DMS 273 (cell line): ENCODE measurements at regions not wholly inside any gene's neighbourhood (a gene's known extent, or its start where the extent isn't known, plus 50 kb on each side); places are given as distances from the start of the nearest gene placed in this dataset.

ENCODE experiments used
- DNase-seq: peaks from one replicate; lab custom pipeline; 2025; ENCODE audit not compliant: unreplicated experiment; lab: John Stamatoyannopoulos, UW

DNA sequence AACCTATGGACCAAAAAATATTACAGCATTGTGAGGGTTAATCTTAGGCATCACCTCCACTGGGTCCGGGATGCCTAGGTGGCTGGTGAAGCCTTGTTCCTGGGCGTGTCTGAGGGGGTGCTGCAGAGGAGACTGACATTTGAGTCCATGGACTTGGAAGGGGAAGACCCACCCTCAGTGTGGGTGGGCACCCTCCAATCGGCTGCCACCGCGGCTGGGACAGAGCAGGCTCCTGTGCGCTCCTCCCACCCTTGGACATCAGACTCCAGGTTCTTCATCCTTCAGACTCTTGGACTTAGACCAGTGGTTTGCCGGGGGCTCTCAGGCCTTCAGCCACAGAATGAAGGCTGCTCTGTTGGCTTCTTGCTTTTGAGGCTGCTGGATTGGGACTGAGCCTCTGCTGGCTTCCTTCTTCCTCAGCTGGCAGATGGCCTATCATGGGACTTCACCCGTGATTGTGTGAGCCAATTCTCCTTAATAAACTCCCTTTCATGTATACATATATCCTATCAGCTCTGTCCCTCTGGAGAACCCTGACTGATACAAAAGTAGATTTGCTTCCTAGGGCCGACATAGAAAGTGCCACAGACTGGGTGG lies 113.1 kb downstream of the TTLL2 start:
- no peak for DNase-seq

DNA sequence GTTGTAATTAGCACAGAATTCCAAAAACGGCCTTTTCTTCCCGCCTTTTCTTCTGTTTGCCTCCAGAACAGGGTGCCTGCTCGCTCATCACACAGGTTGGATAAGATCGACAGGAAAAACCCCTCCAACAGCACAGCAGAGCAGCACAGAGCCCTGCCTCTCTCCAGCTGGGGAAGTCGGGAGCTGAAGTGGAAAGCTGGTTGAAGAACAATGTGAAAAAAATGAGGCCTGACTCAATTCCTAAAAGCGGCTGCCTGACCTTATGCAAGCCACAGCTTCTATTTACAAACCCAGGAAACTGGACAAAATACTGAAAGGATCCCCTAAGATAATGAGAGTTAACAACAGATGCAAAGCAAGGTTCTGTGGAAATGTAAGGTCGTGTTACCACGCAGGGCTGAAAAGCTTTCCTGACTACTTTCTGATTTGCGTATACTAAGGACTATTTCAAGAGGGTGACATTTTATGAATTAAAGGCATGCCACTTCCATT lies 116.9 kb downstream of the TTLL2 start:
- DNase-seq: no peak

DNA sequence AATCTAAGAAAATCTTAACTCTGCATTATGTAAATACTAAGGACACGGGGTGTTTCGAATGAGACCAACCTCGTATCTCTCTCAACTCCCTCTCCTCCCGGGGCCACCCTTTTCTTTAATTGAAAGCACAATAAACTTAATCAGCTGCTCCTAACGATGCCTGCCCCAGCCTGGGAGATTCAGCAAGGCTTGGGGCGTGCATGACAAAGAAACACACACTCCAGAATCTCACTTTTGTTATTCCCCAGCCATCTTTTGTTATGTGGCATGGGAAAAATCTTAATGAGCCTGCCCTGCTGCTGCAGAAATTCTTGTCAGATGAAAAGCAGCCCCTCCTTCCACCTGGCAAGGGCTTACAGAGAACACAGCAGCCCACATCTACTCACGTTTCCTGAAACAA lies 117.4 kb downstream of the TTLL2 start:
- DNase-seq: peak; percentile 36

DNA sequence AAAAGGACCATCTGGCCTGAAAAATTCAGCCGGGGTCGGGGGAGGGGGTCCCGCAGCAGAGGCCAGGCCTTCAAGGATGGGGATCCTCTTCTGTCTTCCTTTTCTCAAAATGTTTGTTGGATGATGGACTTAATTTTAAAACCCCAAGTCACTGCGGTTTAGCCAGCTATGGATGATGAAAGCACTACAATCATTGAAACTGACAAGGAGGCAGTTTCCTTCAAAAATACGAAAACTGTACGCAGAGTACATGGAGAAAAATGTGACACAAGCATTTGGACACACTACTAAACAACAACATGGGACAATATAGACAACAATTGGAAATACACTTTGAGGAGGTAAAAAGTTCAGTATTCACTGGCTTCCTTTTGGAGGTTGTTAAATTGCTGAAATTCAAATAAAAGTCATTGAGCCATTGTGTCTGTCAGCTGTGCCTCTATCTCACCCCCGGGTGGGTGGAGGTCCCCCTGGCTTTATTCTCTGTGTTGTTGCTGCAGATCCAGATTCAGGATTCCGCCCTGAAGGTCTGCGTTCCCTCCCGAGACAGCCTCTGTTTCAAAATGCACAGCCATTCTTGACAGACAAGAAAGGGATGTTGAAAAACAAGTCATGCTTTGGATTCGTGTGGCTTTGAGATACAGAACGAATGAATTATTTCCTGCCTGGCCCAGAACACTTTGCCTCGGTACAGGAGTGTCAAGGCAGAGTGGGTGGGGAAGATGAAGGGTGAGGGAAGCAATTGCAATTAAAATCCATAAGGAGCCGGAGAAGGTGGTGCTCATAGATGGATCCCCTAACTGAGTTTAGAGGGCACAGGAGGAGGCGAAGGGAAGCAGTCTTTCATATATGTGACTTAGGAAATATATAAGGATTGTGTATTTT lies 118.2 kb downstream of the TTLL2 start:
- no peak for DNase-seq

DNA sequence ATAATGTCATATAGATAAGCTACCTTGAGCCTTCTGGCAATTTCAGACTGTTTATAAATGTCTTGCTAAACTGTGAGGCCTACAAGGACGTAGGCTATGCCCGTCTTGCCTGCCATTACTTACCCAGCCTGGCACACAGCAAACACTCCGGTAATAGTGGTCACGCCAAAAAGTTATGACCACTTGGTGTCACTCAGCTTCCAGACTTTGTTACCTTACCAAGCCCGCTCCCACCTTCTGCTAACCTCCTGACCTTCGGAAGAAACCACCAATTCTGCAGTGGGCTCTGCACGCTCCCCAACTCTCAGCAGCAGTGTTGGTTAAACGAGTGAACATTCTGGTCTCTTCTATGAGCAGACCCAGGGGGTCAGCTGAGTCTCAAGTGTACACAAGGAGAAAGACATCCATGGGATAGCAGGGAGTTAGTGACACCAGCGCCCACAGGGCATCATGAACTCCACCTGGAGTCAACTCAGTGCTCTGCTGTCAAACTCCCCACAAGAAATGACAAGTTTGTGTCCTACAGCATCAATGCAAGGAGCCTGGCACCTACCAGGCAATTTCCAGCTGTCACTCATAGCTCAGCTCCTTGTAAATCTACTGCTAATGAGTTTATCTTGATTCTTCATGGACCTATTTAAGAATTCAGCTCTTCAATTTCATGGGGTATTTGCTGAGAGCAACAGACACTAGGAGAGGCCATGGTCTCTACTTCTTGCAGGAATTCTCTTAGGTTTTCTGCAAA lies 119.9 kb downstream of the TTLL2 start:
- no peak for DNase-seq

DNA sequence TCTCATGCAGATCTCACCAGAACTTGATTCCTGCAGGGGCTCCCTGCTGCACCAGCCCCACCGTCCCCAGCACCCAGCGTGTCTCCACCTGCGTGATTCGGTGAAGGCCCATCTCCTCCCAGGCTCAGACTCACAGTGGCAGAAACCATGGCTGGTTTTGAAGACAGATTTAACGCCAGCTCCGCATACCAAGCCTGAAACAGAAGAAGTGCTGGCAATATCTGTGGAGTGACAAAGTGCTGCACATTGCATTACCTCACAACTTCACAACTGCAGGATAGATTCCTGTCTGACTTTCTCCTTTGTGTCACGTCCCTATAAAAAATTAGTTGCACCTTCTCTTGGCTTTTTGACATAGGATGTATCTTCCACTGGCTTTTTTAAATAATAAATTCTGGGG lies 120.7 kb downstream of the TTLL2 start:
- DNase-seq: no peak

DNA sequence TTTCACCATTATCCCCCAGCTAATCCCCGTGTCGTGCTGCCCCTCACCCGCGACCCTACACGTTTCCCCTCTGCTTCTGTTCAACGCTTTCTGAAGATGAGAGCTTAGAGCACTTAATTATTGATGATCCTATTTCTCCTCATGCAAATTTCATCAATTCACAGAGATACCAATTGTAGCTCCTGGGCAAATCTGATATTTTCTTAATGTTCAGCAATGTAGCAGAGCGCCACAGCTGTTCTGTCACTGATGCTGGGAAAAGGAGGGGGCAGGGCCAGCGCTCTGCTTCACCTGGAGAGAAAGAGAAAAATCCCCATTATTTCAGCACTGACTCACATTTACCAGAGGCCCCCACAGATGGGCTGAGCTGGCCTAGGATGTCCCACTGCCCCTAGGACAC lies 121.2 kb downstream of the TTLL2 start:
- DNase-seq: no peak

DNA sequence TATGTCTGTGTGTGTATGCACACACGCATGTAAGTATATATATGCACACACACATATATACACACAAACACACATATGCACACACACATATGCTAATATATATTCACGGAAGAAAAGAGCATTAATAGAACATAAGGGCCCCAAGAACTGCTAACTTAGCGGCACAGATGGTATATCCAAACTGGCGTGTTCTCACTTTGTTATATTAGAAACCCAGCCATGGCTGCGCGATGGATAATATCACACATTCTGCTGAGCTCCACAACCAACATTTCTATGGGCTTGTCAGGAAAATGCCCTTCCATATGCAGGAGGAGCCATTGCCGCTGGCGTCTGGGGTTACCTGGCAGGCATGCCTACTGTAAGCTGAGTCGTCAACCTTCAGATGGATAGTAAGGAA lies 122.1 kb downstream of the TTLL2 start:
- DNase-seq: no peak

DNA sequence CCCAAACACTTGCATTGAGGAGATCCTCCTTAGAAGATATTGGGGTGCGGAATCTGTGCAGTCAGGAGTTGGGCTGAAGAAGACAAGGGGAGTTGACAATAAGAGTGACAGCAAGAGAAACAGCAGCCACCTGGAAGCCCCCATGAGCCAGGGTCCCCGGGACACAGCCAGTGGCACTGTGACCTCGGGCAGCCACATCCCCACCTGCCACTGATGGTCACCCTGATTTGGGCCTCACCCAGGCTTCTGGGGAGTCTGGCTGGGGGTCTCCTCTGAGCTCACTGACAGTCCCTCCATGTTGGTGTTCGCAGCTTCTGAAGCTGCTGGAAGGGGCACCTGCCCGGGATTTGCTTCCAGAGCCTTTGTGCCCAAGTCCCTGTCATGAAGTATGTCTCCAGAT lies 123.5 kb downstream of the TTLL2 start:
- no peak for DNase-seq

DNA sequence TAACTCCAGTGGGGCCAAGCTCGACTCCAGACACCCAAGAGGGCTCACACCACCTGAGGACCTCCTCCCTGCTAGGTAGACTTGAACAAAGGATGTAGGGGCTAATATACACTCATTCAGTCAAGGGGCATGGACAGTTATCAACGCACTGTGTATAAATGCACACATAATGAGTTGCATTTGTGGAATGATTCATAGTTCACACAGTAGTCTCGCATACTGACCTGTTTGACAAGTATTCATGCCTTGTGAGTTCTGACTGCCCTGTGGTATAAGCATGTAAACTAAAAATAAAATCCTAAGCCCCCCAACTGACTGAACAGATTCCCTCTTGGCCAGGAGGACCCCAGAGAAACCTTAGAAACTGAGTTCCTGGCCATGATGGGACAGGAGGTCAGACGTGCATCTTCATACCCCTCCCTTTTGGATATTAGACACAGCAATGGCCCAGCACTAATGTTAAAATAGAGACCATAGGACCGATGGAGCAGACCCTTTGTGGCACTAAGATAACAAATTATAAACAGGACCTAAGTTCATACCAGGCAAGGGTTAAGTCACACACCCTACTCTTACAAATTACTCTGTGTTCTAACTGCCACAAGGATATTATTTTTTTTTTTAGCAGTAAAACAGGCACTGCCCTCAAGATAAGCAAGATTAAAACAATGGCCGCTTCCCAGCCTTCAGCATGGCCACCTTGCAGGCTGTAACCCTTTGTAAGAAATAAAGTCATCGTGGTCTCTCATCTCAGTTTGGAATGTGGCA lies 124.4 kb downstream of the TTLL2 start:
- DNase-seq: no peak

DNA sequence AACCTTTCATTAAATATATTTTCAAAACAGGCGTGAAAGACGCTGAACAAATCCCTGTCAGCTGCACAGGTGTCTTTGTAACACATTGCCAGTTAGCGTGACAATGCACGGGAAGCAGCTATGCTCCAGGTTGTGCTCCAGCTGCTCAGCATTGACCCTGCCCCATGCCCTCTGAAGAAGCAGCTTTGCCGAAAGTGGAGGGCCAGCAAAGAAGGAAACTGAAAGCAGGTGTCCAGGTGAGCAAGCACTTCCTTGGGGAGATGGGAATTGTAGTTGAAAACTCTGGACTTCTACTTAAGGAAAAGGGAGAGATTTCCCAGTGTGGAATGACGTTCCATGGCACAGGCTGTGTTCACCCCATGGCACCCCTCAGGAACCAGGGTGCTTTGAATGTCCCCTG lies 125.7 kb downstream of the TTLL2 start:
- no peak for DNase-seq

DNA sequence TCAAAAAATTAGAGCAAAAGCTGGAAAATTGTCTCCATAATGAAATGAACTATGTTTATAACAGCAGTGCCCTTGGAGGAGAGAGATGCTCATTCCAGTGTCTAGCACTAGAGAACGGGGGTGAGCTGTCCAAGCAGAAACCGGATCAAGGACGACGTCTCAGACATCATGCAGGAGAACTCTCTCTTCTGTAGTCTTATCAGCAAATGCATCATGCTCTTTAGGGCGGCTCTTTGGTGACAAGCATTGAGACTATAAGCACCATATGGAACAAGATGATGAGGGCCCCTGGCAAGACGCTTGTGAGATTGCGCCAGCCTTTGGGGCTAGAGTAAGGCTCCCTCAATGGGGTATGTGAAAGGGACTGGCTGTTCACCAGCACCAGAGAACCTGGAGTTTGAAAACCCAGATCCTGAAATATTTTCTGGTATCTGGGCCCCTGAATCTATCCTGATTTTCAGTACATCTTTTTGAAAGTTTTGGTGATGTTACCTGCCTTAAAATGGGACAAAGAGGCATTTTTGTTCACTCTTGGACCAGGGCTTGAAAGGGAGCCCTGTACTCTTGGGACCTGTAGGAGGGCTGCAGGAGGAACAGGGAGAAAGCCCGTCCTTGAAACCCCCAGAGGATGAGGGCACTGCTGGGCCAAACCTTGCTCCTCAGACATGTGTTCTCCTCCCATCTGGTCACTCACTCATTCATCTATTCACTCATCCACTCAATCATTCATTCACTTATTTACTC lies 127.6 kb downstream of the TTLL2 start:
- peak; percentile 14 for DNase-seq

DNA sequence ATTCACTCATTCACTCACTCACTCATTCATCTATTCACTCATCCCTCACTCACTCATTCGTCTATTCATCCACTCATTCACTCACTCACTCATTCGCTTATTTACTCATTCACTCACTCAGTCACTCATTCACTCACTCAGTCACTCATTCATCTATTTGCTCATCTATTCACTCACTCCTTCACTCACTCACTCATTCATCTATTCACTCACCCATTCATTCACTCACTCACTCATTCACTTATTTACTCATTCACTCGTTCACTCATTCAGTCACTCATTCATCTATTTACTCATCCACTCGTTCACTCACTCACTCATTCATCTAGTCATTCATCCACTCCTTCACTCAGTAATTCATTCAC lies 128.2 kb downstream of the TTLL2 start:
- DNase-seq: no peak

DNA sequence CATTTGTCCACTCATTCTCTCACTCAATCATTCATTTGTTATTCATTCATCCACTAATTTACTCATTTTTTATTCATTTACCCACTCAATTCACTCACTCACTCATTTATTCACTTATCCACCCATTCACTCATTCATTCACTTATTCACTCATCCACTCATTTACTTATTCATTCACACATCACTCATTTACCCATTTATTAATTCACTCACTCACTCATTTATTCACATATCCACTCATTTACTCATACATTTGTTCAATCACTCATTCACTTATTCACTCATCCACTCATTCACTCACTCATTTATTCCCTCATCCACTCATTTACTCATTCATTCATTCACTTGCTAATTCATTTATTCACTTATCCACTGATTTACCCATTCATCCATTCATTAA lies 129.1 kb downstream of the TTLL2 start:
- DNase-seq: no peak

DNA sequence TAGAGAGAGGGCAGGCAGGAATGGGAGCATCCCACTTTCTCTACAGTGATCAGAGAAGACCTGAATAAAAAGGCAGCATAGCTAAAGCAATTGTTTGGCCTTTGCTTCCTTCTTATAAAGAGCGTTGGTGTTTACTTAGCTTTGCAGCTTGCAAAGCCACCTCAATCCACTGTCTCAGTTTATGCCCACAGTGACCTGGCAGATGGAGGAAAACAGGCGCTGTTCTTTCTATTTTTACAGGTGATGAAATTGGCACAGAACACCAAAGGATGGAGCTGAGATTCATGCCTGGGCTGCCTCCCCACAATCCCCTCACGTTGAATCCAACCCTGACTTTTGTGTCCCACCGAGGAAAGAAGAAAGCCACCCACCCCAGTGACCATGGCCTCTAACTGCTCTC lies 130.5 kb downstream of the TTLL2 start:
- no peak for DNase-seq

DNA sequence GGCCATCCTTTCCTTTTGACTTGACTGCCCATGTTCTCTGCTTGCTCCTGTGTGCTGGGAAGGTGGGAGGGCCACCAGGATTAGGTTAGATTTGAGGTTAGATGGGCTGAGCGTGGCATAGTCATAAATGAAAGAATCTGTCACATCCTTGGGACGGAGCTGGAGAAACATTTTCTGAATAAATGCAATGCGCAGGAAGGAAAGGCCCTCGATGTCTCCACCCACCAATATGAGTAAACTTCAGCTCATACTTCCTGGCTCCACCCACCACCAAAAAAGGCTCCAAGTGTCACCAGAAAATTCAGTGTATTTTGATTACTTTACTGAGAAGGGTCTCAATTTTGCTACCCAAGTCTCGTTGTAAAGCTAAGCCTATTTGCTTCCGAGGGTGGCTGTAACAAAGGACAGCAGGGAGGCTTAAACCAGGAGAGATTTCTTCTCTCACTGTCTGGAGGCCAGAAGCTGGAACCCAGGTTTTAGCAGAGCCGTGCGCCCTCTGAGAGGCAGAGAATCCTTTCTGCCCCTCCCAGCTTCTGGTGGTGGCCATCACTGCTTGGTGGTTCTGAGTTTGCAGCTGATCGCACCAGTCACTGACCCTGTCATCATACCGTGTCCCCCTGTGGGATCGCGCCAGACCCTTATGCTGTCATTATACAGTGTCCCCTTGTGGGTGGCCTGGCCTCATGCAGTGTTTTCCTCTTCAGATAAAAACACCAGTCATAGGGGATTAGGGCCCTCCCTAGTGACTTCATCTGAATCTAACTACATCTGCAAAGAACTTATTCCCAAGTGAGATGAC lies 137.8 kb downstream of the TTLL2 start:
- no peak for DNase-seq

DNA sequence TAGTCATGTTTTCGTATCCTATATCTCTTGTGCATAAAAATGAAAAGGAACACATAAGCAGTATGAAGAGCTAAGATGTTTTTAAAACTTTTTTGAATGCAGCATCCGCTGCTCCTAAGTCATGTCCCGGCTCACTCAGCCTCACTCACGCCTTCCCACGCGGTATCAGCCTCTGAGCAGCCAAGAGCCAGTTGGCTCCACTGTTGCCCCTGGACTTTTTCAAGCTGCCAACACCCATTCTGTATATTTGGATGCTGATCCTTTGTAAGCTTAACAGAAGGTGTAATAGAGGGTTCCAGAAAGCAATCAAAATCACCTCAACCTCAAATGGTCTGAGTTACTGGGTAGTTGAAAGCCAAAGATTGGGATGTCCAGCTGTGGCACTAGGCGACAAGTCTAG lies 139.3 kb downstream of the TTLL2 start:
- DNase-seq: no peak

DNA sequence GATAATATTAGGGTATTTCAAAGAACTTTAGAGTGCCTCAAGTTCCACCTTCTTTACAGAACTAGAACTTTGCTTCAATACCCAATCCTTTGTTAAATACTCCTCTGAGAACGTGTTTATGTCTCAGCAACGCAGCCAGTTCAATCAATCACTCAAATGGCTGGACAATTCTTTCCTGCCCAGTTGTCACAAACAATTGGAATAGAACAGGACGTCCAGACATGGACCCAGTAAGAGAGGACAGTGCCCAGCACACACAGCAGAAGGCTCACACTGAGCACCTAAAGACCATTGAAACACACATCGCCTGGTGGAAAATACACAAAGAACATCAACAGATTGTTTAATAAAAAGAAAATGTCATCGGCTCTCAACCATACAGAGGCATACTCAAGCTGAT lies 140.6 kb downstream of the TTLL2 start:
- no peak for DNase-seq

DNA sequence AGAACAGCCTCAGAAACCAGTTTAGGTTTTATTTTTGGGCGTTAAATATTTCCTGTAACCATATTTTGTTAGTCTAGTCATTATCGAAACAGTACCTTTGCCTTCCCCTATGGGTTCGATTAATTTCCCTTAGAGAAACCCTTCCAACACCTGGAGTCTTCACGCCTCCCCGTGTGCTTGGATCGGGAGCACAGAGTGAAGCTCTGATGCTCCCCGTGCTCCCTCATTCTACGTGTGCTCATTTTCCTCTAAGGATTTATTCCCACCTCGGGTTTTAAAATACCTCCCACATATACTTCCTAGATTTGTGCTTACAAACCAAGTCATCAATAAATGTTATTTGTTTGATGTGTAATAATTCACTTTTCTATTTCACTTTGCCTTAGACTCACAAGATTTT lies 142.4 kb downstream of the TTLL2 start:
- no peak for DNase-seq
